ENCODE measurements at regions not wholly inside any gene's neighbourhood (a gene's known extent, or its start where the extent isn't known, plus 50 kb on each side); places are given as distances from the start of the nearest gene placed in this dataset.

DNA sequence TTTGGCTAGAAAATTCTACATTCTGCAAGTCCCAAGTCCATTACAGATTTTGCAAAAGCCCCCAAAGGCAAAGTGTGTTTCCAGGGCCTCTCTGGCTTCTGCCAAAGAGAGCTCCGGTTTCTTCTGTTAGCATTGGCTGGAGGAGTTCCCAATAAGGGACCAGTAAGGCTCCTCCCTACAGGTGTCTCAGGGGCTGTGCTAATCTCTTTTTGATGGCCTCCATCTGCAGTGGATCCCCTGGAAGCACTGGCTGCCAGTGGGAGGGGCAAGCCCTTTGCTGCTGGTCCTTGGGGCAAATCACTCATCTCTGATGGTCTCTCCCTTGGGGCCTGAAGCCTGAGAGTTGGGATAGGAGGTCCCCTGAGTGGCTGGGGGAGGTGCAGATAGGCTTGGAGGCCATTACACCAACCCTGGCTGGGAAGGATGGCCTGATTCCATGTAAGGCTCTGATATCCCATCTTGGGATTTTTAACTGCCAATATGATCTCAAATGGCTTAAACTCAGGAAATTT lies 89.1 kb upstream of the USP24 start:
- Histone ChIP-seq H3K9me3 (ENCODE audit: control insufficient read depth in 2 of 3, insufficient read depth in 1 of 3, low read length in 3 of 3) (no peaks in the 10 kb centered on the region), H3K27ac (ENCODE audit: low read depth in 2 of 2, low read length in 2 of 2) (no peak overlapping the region), H3K9ac (ENCODE audit: low read length in 3 of 3) (no peak overlapping the region), H3K36me3 (ENCODE audit: control insufficient read depth in 2 of 3, insufficient read depth in 3 of 3, low read length in 3 of 3) (no peaks in the 10 kb centered on the region), H3K4me3 (ENCODE audit: low read length in 3 of 3) (no peak overlapping the region), H3K27me3 (ENCODE audit: control insufficient read depth, insufficient read depth, low read length) (no peaks in the 10 kb centered on the region), H3K4me1 (ENCODE audit: control insufficient read depth in 2 of 3, insufficient read depth in 2 of 3, low read depth in 1 of 3, low read length in 3 of 3) (no peaks in the 10 kb centered on the region)
- TF ChIP-seq, protein P1, sequence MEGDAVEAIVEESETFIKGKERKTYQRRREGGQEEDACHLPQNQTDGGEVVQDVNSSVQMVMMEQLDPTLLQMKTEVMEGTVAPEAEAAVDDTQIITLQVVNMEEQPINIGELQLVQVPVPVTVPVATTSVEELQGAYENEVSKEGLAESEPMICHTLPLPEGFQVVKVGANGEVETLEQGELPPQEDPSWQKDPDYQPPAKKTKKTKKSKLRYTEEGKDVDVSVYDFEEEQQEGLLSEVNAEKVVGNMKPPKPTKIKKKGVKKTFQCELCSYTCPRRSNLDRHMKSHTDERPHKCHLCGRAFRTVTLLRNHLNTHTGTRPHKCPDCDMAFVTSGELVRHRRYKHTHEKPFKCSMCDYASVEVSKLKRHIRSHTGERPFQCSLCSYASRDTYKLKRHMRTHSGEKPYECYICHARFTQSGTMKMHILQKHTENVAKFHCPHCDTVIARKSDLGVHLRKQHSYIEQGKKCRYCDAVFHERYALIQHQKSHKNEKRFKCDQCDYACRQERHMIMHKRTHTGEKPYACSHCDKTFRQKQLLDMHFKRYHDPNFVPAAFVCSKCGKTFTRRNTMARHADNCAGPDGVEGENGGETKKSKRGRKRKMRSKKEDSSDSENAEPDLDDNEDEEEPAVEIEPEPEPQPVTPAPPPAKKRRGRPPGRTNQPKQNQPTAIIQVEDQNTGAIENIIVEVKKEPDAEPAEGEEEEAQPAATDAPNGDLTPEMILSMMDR (IDR thresholded peaks at IDR 0.05; ENCODE audit: borderline replicate concordance, extremely low read depth, insufficient read depth), result no peak
- DNase-seq, result peak in 2 of 5 donors; percentile 8 to 46
- intact Hi-C loops (cut with DNase I), result no loop called here
- FAIRE-seq, result no peak

DNA sequence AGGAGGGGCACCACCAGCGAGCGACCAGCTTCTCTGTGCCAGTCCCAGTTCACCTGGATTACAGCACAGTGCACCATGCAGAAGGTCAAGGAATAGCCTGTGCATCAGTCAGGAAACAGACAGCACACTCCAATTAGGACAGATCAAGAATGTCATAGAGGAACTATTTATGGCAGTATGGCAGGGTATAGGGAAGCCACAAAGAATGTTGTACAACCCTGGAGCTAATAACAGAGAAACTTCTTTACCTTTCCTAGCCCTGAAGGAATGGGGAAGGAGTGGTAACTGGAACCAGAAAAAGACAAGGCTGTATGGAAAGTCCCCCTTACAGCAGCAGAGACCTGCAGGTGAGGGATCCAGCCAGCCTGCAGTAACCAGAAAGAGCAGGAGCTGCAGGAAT lies 87.8 kb upstream of the USP24 start:
- TF ChIP-seq, protein P1 (IDR thresholded peaks at IDR 0.05; ENCODE audit: borderline replicate concordance, extremely low read depth, insufficient read depth), result no peak
- Histone ChIP-seq H3K27ac (ENCODE audit: low read depth in 2 of 2, low read length in 2 of 2) (no peak overlapping the region), H3K9me3 (ENCODE audit: control insufficient read depth in 2 of 3, insufficient read depth in 1 of 3, low read length in 3 of 3) (no peaks in the 10 kb centered on the region), H3K27me3 (ENCODE audit: control insufficient read depth, insufficient read depth, low read length) (no peaks in the 10 kb centered on the region), H3K4me3 (ENCODE audit: low read length in 3 of 3) (no peak overlapping the region), H3K36me3 (ENCODE audit: control insufficient read depth in 2 of 3, insufficient read depth in 3 of 3, low read length in 3 of 3) (no peaks in the 10 kb centered on the region), H3K4me1 (ENCODE audit: control insufficient read depth in 2 of 3, insufficient read depth in 2 of 3, low read depth in 1 of 3, low read length in 3 of 3) (no peaks in the 10 kb centered on the region), H3K9ac (ENCODE audit: low read length in 3 of 3) (no peak overlapping the region)
- FAIRE-seq (no peak), DNase-seq (no peak)
- intact Hi-C loops (cut with DNase I), result no loop called here

DNA sequence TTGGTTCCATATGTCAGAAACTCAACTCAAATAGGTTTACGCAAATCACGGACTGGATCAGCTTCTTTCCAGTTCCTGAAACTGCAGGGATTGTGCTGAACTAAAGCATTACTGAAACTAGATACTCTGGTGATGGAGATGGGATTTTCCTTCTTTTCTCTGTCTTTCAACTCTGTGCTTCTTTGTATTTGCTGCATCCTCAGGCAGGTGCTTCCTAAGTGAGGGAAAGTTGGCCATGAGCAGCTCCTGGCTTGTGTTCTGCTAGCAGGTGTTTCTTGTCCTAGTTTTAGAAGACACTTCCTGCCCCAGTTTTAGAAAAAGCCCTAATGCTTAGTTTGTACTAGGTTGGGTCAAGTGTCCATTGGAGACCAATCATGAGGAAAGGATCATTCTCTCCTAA lies 86.7 kb upstream of the USP24 start:
- intact Hi-C loops (cut with DNase I), result no loop called here
- no peak overlapping the region for H3K4me3 ChIP-seq (ENCODE audit: low read length in 3 of 3)

More for the DNA sequence above, 86.7 kb upstream of the USP24 start:
- Histone ChIP-seq H3K27me3 (ENCODE audit: control insufficient read depth, insufficient read depth, low read length) (no peaks in the 10 kb centered on the region), H3K27ac (ENCODE audit: low read depth in 2 of 2, low read length in 2 of 2) (no peak overlapping the region), H3K9me3 (ENCODE audit: control insufficient read depth in 2 of 3, insufficient read depth in 1 of 3, low read length in 3 of 3) (no peaks in the 10 kb centered on the region), H3K9ac (ENCODE audit: low read length in 3 of 3) (no peak overlapping the region), H3K4me1 (ENCODE audit: control insufficient read depth in 2 of 3, insufficient read depth in 2 of 3, low read depth in 1 of 3, low read length in 3 of 3) (no peaks in the 10 kb centered on the region), H3K36me3 (ENCODE audit: control insufficient read depth in 2 of 3, insufficient read depth in 3 of 3, low read length in 3 of 3) (no peaks in the 10 kb centered on the region)
- DNase-seq (peak in 1 of 5 donors; percentile 6), FAIRE-seq (no peak)
- TF ChIP-seq, protein P1 (IDR thresholded peaks at IDR 0.05; ENCODE audit: borderline replicate concordance, extremely low read depth, insufficient read depth), result no peak

Data from kidney (tissue), 13 donors.